Liver (tissue), 8 donors: ENCODE measurements at regions not wholly inside any gene's neighbourhood (a gene's known extent, or its start where the extent isn't known, plus 50 kb on each side); places are given as distances from the start of the nearest gene placed in this dataset.

Source experiments
- DNase-seq: peaks from one replicate; pipeline ENCODE4 v3.0.0-alpha.2; 2017; ENCODE audit warnings: low spot score
- H3K27ac ChIP-seq, 2 donors: one replicate each; pipeline ENCODE4 v1.7.0; 2013; ENCODE audit warnings: inconsistent platforms in 2 of 2, low read length in 2 of 2, control low read depth in 1 of 2, low read depth in 1 of 2, mild to moderate bottlenecking in 1 of 2
- H3K27me3 ChIP-seq, 4 donors: one replicate each; pipeline versions ENCODE4 v1.6.1 to v1.7.0; 2013; ENCODE audit warnings: low read length in 3 of 4, inconsistent platforms in 1 of 4, mild to moderate bottlenecking in 1 of 4, moderate library complexity in 1 of 4; ENCODE audit not compliant: control insufficient read depth in 4 of 4, insufficient read depth in 4 of 4
- H3K36me3 ChIP-seq, 4 donors: one replicate each; pipeline versions ENCODE4 v1.6.1 to v1.7.0; 2013; ENCODE audit warnings: low read length in 3 of 4, mild to moderate bottlenecking in 3 of 4, low read depth in 1 of 4, moderate library complexity in 1 of 4; ENCODE audit not compliant: control insufficient read depth in 4 of 4, insufficient read depth in 3 of 4
- H3K4me1 ChIP-seq, 4 donors: one replicate each; pipeline versions ENCODE4 v1.6.1 to v1.7.0; 2013; ENCODE audit warnings: low read length in 3 of 4, mild to moderate bottlenecking in 3 of 4, moderate library complexity in 1 of 4; ENCODE audit not compliant: control insufficient read depth in 4 of 4, insufficient read depth in 4 of 4
- H3K4me3 ChIP-seq, 3 donors: one replicate each; pipeline versions ENCODE4 v1.6.1 to v1.7.0; 2013; ENCODE audit warnings: low read length in 3 of 3, control low read depth in 1 of 3, low read depth in 1 of 3, mild to moderate bottlenecking in 1 of 3
- H3K9ac ChIP-seq, 2 donors: one replicate each; pipeline ENCODE4 v1.7.0; 2013; ENCODE audit warnings: low read length in 2 of 2, mild to moderate bottlenecking in 2 of 2, moderate library complexity in 2 of 2, control low read depth in 1 of 2, low read depth in 1 of 2
- H3K9me3 ChIP-seq, 4 donors: one replicate each; pipeline versions ENCODE4 v1.6.1 to v1.7.0; 2013; ENCODE audit warnings: low read length in 3 of 4; ENCODE audit not compliant: control insufficient read depth in 4 of 4
- CTCF ChIP-seq: fragments of 150-350 bp; IDR thresholded peaks from 2 replicates; pipeline ENCODE4 v1.5.1; 2017; ENCODE audit warnings: improper control_type of control experiment, low read depth, low read length; ENCODE audit not compliant: missing input control
- EGR1 ChIP-seq, 2 donors: IDR thresholded peaks; 2 replicates each; pipeline ENCODE4 v1.6.1; 2016 to 2018; ENCODE audit warnings: antibody characterized with exemption in 2 of 2, low read depth in 2 of 2
- FOXA1 ChIP-seq: IDR thresholded peaks from 2 replicates; pipeline ENCODE4 v1.6.1; 2016; ENCODE audit warnings: antibody characterized with exemption
- FOXA2 ChIP-seq: IDR thresholded peaks from 2 replicates; pipeline ENCODE4 v1.6.1; 2016; ENCODE audit warnings: antibody characterized with exemption
- GABPA ChIP-seq, 2 donors: IDR thresholded peaks in 1 of 2; conservative IDR thresholded peaks in 1 of 2; 2 replicates each; pipeline ENCODE4 v1.6.1; 2016; ENCODE audit warnings: antibody characterized with exemption in 2 of 2, mild to moderate bottlenecking in 1 of 2, moderate library complexity in 1 of 2
- HNF4A ChIP-seq, 2 donors: conservative IDR thresholded peaks; 2 replicates each; pipeline ENCODE4 v1.6.1; 2016; ENCODE audit warnings: antibody characterized with exemption in 2 of 2, mild to moderate bottlenecking in 2 of 2
- HNF4G ChIP-seq: IDR thresholded peaks from 2 replicates; pipeline ENCODE4 v1.6.1; 2016; ENCODE audit warnings: antibody characterized with exemption
- JUND ChIP-seq, 2 donors: IDR thresholded peaks; 2 replicates each; pipeline ENCODE4 v1.6.1; 2016; ENCODE audit warnings: antibody characterized with exemption in 2 of 2
- MAX ChIP-seq: IDR thresholded peaks from 2 replicates; pipeline ENCODE4 v1.6.1; 2016; ENCODE audit warnings: antibody characterized with exemption
- NR2F2 ChIP-seq: IDR thresholded peaks from 2 replicates; pipeline ENCODE4 v1.6.1; 2016; ENCODE audit warnings: antibody characterized with exemption
- RAD21 ChIP-seq, 2 donors: IDR thresholded peaks; 2 replicates each; pipeline ENCODE4 v1.6.1; 2016; ENCODE audit warnings: antibody characterized with exemption in 2 of 2, mild to moderate bottlenecking in 2 of 2
- RXRA ChIP-seq, 2 donors: IDR thresholded peaks; 2 replicates each; pipeline ENCODE4 v1.6.1; 2017 to 2018; ENCODE audit warnings: antibody characterized with exemption in 2 of 2, mild to moderate bottlenecking in 1 of 2
- SP1 ChIP-seq: IDR thresholded peaks from 2 replicates; pipeline ENCODE4 v1.6.1; 2018; ENCODE audit warnings: antibody characterized with exemption, mild to moderate bottlenecking
- TAF1 ChIP-seq: conservative IDR thresholded peaks from 2 replicates; pipeline ENCODE4 v1.6.1; 2016; ENCODE audit warnings: antibody characterized with exemption, mild to moderate bottlenecking
- YY1 ChIP-seq: IDR thresholded peaks from 2 replicates; pipeline ENCODE4 v1.6.1; 2016; ENCODE audit warnings: antibody characterized with exemption, mild to moderate bottlenecking
- WGBS: extraction: QIAGEN DNeasy Blood & Tissue Kit; methylation state at CpG from one replicate; pipeline ENCODE4 v1.1.7; 2013; 5-methylcytosine and 5-hydroxymethylcytosine counted together
- TF ChIP-seq, protein P1 (sequence below): IDR thresholded peaks from 2 replicates; pipeline ENCODE4 v1.6.1; 2016; ENCODE audit warnings: antibody characterized with exemption
- TF ChIP-seq, protein P2 (sequence below): IDR thresholded peaks from 2 replicates; pipeline ENCODE4 v1.6.1; 2016; ENCODE audit warnings: antibody characterized with exemption
- TF ChIP-seq, protein P3 (sequence below): IDR thresholded peaks from 2 replicates; pipeline ENCODE4 v1.6.1; 2016; ENCODE audit warnings: antibody characterized with exemption, mild to moderate bottlenecking
- donor health status: healthy.
- donor health status: healthy.
- donor health status: healthy.
- donor health status: healthy.
- donor health status: healthy.

GRCh38 chr22:49599691-49600455, 227.8 kb downstream of the BRD1 start:
- WGBS: 85% methylated on average over 25 of the region's 25 CpGs
- DNase-seq: no peak
- H3K27ac ChIP-seq: no peak overlapping the region
- H3K27me3 ChIP-seq: peaks cover 0 to 2% (median 0%) of the 10 kb centered on the region in 4 donors
- no peak overlapping the region for H3K4me3 ChIP-seq
- H3K4me1 ChIP-seq: no peaks in the 10 kb centered on the region
- no peak overlapping the region for H3K9ac ChIP-seq
- peaks cover 0 to 8% (median 3%) of the 10 kb centered on the region in 4 donors for H3K9me3 ChIP-seq
- H3K36me3 ChIP-seq: no peaks in the 10 kb centered on the region
- TF ChIP-seq HNF4G: no peak
- TF ChIP-seq CTCF: no peak
- TF ChIP-seq JUND (IDR thresholded peaks at IDR 0.05): no peak
- TF ChIP-seq, protein P1, sequence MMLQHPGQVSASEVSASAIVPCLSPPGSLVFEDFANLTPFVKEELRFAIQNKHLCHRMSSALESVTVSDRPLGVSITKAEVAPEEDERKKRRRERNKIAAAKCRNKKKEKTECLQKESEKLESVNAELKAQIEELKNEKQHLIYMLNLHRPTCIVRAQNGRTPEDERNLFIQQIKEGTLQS: no peak
- TF ChIP-seq EGR1 (IDR thresholded peaks at IDR 0.05; ENCODE audit: low read depth in 2 of 2): no peak
- no peak for TF ChIP-seq SP1

DNA sequence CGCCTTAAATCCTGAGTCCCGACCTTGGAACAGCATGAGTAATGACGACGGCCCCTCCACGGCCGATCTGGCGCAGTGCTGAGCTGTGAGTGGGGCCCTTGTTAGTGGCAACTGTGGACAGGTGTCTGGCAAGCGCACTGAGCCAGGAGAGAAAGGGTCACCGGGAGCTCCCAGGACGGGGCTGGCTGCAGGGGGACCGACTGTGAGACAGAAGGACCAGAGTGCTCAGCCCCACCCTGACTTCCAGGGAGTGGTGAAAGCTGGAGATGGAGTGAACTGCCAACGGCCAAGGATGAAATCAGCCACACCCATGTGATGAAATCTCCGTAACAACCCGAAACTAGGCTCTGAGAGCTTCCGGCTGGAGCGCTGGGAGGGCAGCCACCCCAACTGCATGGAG, 228.6 kb downstream of the BRD1 start:
- Histone ChIP-seq H3K36me3 (no peaks in the 10 kb centered on the region), H3K27ac (no peak overlapping the region), H3K9ac (no peak overlapping the region), H3K4me3 (no peak overlapping the region), H3K27me3 (peaks cover 0 to 2% (median 0%) of the 10 kb centered on the region in 4 donors), H3K9me3 (peaks cover 0 to 5% (median 2%) of the 10 kb centered on the region in 4 donors), H3K4me1 (no peaks in the 10 kb centered on the region)
- no peak for TF ChIP-seq GABPA (IDR thresholded peaks at IDR 0.05 in 1 of 2, conservative IDR thresholded peaks at IDR 0.05 in 1 of 2)
- no peak for TF ChIP-seq CTCF
- TF ChIP-seq TAF1: no peak
- no peak for TF ChIP-seq RAD21 (IDR thresholded peaks at IDR 0.05)
- no peak for TF ChIP-seq EGR1 (IDR thresholded peaks at IDR 0.05; ENCODE audit: low read depth in 2 of 2)
- no peak for TF ChIP-seq HNF4A (conservative IDR thresholded peaks at IDR 0.05)
- no peak for TF ChIP-seq MAX
- no peak for TF ChIP-seq HNF4G
- TF ChIP-seq, protein P2, sequence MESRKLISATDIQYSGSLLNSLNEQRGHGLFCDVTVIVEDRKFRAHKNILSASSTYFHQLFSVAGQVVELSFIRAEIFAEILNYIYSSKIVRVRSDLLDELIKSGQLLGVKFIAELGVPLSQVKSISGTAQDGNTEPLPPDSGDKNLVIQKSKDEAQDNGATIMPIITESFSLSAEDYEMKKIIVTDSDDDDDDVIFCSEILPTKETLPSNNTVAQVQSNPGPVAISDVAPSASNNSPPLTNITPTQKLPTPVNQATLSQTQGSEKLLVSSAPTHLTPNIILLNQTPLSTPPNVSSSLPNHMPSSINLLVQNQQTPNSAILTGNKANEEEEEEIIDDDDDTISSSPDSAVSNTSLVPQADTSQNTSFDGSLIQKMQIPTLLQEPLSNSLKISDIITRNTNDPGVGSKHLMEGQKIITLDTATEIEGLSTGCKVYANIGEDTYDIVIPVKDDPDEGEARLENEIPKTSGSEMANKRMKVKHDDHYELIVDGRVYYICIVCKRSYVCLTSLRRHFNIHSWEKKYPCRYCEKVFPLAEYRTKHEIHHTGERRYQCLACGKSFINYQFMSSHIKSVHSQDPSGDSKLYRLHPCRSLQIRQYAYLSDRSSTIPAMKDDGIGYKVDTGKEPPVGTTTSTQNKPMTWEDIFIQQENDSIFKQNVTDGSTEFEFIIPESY: no peak
- TF ChIP-seq YY1: no peak
- TF ChIP-seq FOXA2: no peak
- TF ChIP-seq, protein P1: no peak
- TF ChIP-seq, protein P3, sequence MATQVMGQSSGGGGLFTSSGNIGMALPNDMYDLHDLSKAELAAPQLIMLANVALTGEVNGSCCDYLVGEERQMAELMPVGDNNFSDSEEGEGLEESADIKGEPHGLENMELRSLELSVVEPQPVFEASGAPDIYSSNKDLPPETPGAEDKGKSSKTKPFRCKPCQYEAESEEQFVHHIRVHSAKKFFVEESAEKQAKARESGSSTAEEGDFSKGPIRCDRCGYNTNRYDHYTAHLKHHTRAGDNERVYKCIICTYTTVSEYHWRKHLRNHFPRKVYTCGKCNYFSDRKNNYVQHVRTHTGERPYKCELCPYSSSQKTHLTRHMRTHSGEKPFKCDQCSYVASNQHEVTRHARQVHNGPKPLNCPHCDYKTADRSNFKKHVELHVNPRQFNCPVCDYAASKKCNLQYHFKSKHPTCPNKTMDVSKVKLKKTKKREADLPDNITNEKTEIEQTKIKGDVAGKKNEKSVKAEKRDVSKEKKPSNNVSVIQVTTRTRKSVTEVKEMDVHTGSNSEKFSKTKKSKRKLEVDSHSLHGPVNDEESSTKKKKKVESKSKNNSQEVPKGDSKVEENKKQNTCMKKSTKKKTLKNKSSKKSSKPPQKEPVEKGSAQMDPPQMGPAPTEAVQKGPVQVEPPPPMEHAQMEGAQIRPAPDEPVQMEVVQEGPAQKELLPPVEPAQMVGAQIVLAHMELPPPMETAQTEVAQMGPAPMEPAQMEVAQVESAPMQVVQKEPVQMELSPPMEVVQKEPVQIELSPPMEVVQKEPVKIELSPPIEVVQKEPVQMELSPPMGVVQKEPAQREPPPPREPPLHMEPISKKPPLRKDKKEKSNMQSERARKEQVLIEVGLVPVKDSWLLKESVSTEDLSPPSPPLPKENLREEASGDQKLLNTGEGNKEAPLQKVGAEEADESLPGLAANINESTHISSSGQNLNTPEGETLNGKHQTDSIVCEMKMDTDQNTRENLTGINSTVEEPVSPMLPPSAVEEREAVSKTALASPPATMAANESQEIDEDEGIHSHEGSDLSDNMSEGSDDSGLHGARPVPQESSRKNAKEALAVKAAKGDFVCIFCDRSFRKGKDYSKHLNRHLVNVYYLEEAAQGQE: no peak
- no peak for TF ChIP-seq FOXA1
- TF ChIP-seq RXRA (IDR thresholded peaks at IDR 0.05): no peak
- no peak for TF ChIP-seq NR2F2
- TF ChIP-seq JUND (IDR thresholded peaks at IDR 0.05): no peak
- WGBS: 80% methylated on average over 16 of the region's 16 CpGs
- DNase-seq: no peak
